Osteocyte (in vitro differentiated cells): ENCODE measurements at regions not wholly inside any gene's neighbourhood (a gene's known extent, or its start where the extent isn't known, plus 50 kb on each side); places are given as distances from the start of the nearest gene placed in this dataset.

Experiments used
- DNase-seq: peaks from one replicate; pipeline ENCODE4 v3.0.0; 2021; ENCODE audit warnings: mixed read lengths; ENCODE audit not compliant: unreplicated experiment; ENCODE audit errors: extremely low spot score
- H3K27ac Mint-ChIP-seq: one replicate; pipeline ENCODE4 v1.8.0; 2021; ENCODE audit warnings: mild to moderate bottlenecking, mixed read lengths; ENCODE audit not compliant: unreplicated experiment
- H3K27me3 Mint-ChIP-seq: one replicate; pipeline ENCODE4 v1.8.0; 2021; ENCODE audit warnings: mixed read lengths; ENCODE audit not compliant: unreplicated experiment
- H3K36me3 Mint-ChIP-seq: one replicate; pipeline ENCODE4 v1.8.0; 2021; ENCODE audit warnings: mixed read lengths; ENCODE audit not compliant: unreplicated experiment
- H3K4me1 Mint-ChIP-seq: one replicate; pipeline ENCODE4 v1.8.0; 2021; ENCODE audit warnings: mixed read lengths; ENCODE audit not compliant: unreplicated experiment
- H3K4me3 Mint-ChIP-seq: one replicate; pipeline ENCODE4 v1.8.0; 2021; ENCODE audit warnings: mild to moderate bottlenecking, moderate library complexity, mixed read lengths; ENCODE audit not compliant: unreplicated experiment
- H3K9me3 Mint-ChIP-seq: one replicate; pipeline ENCODE4 v1.8.0; 2021; ENCODE audit warnings: mixed read lengths; ENCODE audit not compliant: unreplicated experiment
- CTCF ChIP-seq: fragments of 200-600 bp; sonication (generic); IDR thresholded peaks from 2 replicates; pipeline ENCODE4 v1.5.0; 2021; ENCODE audit warnings: antibody characterized with exemption, mild to moderate bottlenecking, moderate library complexity

DNA sequence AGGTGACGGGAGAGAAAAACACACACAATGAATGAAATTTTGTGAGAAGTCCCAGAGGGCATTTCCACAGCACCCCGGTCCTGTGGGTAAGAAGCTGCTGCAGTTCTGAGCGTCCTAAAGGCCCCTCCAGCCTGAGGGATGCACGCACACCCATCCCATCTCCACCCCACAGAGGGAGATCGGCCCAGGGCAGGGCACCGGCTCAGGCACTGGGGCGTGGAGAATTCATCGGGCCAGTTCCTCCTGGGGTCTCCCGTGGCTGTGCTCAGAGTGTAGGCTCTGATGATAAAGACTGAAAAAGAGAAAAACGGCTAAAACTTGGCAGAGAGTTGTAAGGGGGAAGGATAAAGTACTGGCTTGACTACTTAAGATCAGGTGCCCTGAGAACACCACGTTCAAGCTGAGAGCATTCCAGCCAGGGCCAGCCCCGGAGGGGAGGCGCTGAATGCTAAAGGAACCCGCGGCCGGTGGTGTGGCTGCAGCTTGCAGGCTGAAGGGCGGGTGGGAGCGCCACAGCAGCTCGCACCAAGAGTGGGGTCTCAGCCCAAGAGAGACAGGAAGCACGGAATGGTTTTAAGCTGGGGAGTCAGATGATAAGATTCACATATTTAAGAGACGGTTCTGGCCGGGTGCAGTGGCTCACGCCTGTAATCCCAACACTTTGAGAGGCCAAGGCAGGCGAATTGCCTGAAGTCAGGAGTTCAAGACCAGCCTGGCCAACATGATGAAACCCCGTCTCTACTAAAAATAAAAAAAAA is 121.9 kb upstream of the SPACA7 start:
- Mint-ChIP-seq H3K9me3 (peaks cover 12% of the 10 kb centered on the region), H3K36me3 (no peaks in the 10 kb centered on the region), H3K27me3 (no peaks in the 10 kb centered on the region), H3K4me3 (no peak overlapping the region), H3K4me1 (no peaks in the 10 kb centered on the region), H3K27ac (no peak overlapping the region)
- DNase-seq, result peak; percentile 81
- TF ChIP-seq CTCF, result no peak

DNA sequence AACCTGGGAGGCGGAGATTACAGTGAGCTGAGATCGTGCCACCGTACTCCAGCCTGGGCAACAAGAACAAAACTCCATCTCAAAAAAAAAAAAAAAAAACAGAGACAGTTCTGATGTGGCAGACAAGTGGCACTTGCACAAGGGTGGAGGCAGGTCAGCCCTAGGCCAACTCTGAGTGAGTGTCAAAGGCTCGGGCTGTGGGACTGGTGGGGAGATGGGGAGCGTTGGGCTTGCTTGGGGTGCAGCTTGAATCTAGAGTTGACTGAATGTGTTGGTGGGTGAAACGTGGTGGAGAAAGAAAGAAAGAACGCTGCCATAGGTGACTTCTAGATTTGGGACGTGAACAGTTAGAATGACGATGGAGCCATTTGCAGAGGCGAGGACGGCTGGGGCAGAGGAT is 121.3 kb upstream of the SPACA7 start:
- peaks cover 12% of the 10 kb centered on the region for H3K9me3 Mint-ChIP-seq
- no peaks in the 10 kb centered on the region for H3K36me3 Mint-ChIP-seq

DNA sequence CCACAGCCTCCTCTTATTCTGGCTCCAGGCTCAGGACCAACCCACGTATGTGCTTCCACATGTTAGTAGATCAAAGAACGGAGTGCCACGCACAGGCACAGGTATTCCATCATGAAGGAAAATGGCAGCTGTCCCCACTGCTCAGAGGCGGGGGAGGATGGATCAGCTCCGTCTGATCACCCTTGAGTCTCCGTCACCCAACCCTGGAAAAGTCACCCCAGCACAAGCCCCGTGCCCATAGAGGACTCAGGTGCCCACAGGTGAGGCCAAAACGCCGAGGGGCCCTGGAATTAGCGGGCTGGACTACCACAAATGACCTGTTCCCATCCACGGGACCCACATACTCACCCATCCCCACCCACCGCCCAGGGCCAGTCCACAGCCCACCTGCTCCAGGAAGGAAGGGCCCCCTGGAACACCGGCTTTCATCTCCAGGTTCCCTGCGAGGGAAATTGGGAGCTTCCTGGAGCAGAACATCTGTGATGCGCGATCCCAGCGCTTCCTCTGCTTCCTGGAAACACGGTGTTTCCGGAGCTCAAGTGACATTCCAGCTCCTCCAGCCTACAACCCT is 120.5 kb upstream of the SPACA7 start:
- no peaks in the 10 kb centered on the region for H3K36me3 Mint-ChIP-seq
- no peak overlapping the region for H3K27ac Mint-ChIP-seq
- TF ChIP-seq CTCF, result no peak
- no peak overlapping the region for H3K4me3 Mint-ChIP-seq
- peaks cover 12% of the 10 kb centered on the region for H3K9me3 Mint-ChIP-seq
- DNase-seq, result peak; percentile 83
- H3K4me1 Mint-ChIP-seq, result no peaks in the 10 kb centered on the region
- H3K27me3 Mint-ChIP-seq, result no peaks in the 10 kb centered on the region

More for the DNA sequence above, 121.3 kb upstream of the SPACA7 start:
- TF ChIP-seq CTCF, result no peak
- DNase-seq, result peak; percentile 46
- H3K27me3 Mint-ChIP-seq, result no peaks in the 10 kb centered on the region
- H3K4me3 Mint-ChIP-seq, result no peak overlapping the region
- H3K27ac Mint-ChIP-seq, result no peak overlapping the region
- H3K4me1 Mint-ChIP-seq, result no peaks in the 10 kb centered on the region

GRCh38 chr13:112256716-112257494 is 119.2 kb upstream of the SPACA7 start:
- no peak for TF ChIP-seq CTCF
- peak; percentile 78 for DNase-seq
- H3K4me1 Mint-ChIP-seq, result no peaks in the 10 kb centered on the region
- no peak overlapping the region for H3K4me3 Mint-ChIP-seq
- H3K27me3 Mint-ChIP-seq, result no peaks in the 10 kb centered on the region
- H3K27ac Mint-ChIP-seq, result no peak overlapping the region
- H3K36me3 Mint-ChIP-seq, result no peaks in the 10 kb centered on the region
- H3K9me3 Mint-ChIP-seq, result peaks cover 12% of the 10 kb centered on the region

DNA sequence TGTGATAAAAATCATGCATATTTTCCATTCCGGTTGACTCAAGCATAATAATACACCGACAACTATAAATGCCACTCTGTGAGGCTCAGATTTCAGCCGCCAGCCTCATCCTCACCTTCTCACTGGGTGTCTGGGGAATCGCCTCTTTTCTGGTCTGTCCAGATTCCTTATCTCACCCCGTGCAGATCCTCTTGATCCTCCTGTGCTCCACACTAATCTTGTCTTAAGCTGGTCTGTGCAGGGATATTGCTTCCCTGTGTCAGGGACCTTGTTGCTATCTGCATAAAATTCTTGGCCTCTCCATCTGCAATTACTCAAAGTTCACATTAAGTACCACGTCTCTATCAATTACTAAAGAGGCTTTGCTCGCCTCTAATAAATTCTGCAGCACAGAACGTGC is 116.6 kb upstream of the SPACA7 start:
- Mint-ChIP-seq H3K36me3 (no peaks in the 10 kb centered on the region), H3K9me3 (peaks cover 26% of the 10 kb centered on the region), H3K27ac (no peak overlapping the region), H3K27me3 (no peaks in the 10 kb centered on the region), H3K4me1 (no peaks in the 10 kb centered on the region), H3K4me3 (no peak overlapping the region)
- peak; percentile 36 for DNase-seq
- no peak for TF ChIP-seq CTCF
